ENCODE measurements at regions not wholly inside any gene's neighbourhood (a gene's known extent, or its start where the extent isn't known, plus 50 kb on each side); places are given as distances from the start of the nearest gene placed in this dataset.

DNA sequence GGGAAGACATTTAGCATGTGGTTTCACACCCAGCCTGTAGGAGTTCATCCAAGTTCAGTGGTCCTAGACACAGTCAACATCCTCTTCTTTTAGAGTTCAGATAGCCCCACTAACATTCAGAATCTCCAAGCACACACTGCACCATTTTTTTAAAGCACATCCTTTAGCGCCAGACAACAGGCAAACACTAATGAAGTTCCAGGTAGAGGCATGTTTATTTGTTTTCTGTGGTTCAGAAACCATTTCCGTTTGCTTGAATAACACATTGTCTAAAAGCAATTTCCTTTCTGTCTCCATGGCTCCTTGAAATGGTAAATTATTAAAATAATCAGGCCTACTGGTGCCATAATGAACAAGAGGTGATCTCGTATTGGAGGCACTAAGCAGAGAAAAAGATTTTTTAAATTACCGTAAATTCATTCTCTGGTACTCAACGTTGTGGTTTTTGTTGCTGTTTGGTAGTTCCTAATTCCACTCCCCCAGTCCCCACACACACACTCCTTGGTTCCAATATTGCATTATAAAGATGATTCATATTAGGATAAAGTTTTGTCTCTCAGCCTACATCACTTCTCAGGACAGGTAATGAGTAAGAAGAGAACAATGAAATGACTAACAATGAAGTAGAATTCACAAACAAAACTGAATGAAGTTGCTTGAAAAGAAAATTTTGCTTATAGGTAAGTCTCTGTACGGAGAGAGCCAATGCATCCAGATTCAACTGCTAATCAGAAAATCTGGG, 153.1 kb downstream of the PCSK1 start:
- Histone ChIP-seq H3K79me2 (ENCODE audit: control insufficient read depth, insufficient read depth, low read length) (no peaks in the 10 kb centered on the region), H3K4me1 (ENCODE audit: control insufficient read depth, extremely low read depth, insufficient read depth, low read length) (peaks cover 9% of the 10 kb centered on the region), H3K36me3 (ENCODE audit: control insufficient read depth in 2 of 2, extremely low read depth in 1 of 2, insufficient read depth in 2 of 2, low read length in 2 of 2) (no peaks in the 10 kb centered on the region), H2AFZ (ENCODE audit: low read depth, low read length) (no peak overlapping the region), H3K27ac (ENCODE audit: insufficient read depth, low read depth, low read length) (no peak overlapping the region), H3K4me2 (ENCODE audit: insufficient read depth, low read length) (no peak overlapping the region), H3K4me3 (replicated peaks in 1 of 3; ENCODE audit: insufficient read depth in 1 of 3, low read depth in 1 of 3, low read length in 3 of 3) (no peak overlapping the region), H4K20me1 (replicated peaks; ENCODE audit: control insufficient read depth, extremely low read depth, insufficient read depth, low read length) (no peaks in the 10 kb centered on the region), H3K9ac (replicated peaks; ENCODE audit: extremely low read depth, insufficient read depth, low read length) (no peak overlapping the region), H3K27me3 (ENCODE audit: control insufficient read depth in 2 of 2, insufficient read depth in 2 of 2, low read length in 2 of 2) (no peaks in the 10 kb centered on the region), H3K9me3 (replicated peaks; ENCODE audit: control insufficient read depth, insufficient read depth, low read length) (no peaks in the 10 kb centered on the region), H3K9me1 (replicated peaks; ENCODE audit: control insufficient read depth, extremely low read depth, insufficient read depth, low read length) (no peaks in the 10 kb centered on the region)
- FAIRE-seq (no peak), DNase-seq (ENCODE audit: low read depth, low spot score) (peak; percentile 14)
- intact Hi-C loops (cut with micrococcal nuclease): no loop called here
- POLR2A ChIA-PET: no interaction called here
- no TSS peak for BruUV-seq (replicated peaks)
- TF ChIP-seq FOS (IDR thresholded peaks at IDR 0.05; ENCODE audit: borderline replicate concordance, insufficient read depth, low read length): peak; percentile 75
- no peak for TF ChIP-seq GATA2 (IDR thresholded peaks at IDR 0.05; ENCODE audit: insufficient read depth, insufficient read length, low read depth, low read length)
- CTCF ChIA-PET: no interaction called here
- dilution Hi-C loops (cut with MboI; ENCODE audit: extremely low pct_ligation_motif_present, low sequenced_read_pairs): no loop called here

DNA sequence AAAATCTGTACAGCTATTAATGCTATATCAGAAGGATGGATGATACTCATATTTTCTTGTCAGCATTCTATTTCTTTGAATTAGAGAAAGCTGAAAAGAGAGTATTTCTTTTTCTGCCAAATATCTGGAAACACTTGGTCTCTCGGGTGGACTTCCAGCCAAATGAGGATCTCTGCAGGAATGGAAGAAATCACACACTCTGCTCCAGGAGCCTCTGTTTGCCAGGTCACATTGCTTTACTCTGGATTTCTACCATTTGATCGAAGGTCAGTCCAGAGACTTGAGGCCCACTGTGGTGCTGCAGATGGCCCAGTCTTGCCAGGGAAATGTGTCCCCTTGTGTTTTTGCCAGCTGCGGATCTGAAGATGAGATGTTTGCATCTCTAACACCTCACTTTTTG, 154.1 kb downstream of the PCSK1 start:
- no peak for FAIRE-seq
- ChIA-PET CTCF (no interaction called here), POLR2A (no interaction called here)

More for the DNA sequence above, 154.1 kb downstream of the PCSK1 start:
- TF ChIP-seq, protein P1, sequence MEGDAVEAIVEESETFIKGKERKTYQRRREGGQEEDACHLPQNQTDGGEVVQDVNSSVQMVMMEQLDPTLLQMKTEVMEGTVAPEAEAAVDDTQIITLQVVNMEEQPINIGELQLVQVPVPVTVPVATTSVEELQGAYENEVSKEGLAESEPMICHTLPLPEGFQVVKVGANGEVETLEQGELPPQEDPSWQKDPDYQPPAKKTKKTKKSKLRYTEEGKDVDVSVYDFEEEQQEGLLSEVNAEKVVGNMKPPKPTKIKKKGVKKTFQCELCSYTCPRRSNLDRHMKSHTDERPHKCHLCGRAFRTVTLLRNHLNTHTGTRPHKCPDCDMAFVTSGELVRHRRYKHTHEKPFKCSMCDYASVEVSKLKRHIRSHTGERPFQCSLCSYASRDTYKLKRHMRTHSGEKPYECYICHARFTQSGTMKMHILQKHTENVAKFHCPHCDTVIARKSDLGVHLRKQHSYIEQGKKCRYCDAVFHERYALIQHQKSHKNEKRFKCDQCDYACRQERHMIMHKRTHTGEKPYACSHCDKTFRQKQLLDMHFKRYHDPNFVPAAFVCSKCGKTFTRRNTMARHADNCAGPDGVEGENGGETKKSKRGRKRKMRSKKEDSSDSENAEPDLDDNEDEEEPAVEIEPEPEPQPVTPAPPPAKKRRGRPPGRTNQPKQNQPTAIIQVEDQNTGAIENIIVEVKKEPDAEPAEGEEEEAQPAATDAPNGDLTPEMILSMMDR (IDR thresholded peaks at IDR 0.05; ENCODE audit: extremely low read depth in 1 of 2, insufficient read depth in 1 of 2, low read depth in 1 of 2, low read length in 2 of 2): no peak
- TF ChIP-seq POLR2AphosphoS5 (IDR thresholded peaks at IDR 0.05; ENCODE audit: insufficient read depth, low read depth, low read length): no peak
- TF ChIP-seq GATA2 (IDR thresholded peaks at IDR 0.05; ENCODE audit: insufficient read depth, insufficient read length, low read depth, low read length): no peak
- no peak for TF ChIP-seq POLR2A (IDR thresholded peaks at IDR 0.05; ENCODE audit: low read depth, low read length)
- Histone ChIP-seq H3K4me1 (ENCODE audit: control insufficient read depth, extremely low read depth, insufficient read depth, low read length) (peaks cover 9% of the 10 kb centered on the region), H4K20me1 (replicated peaks; ENCODE audit: control insufficient read depth, extremely low read depth, insufficient read depth, low read length) (no peaks in the 10 kb centered on the region), H3K4me3 (replicated peaks in 1 of 3; ENCODE audit: insufficient read depth in 1 of 3, low read depth in 1 of 3, low read length in 3 of 3) (no peak overlapping the region), H3K9me3 (replicated peaks; ENCODE audit: control insufficient read depth, insufficient read depth, low read length) (no peaks in the 10 kb centered on the region), H2AFZ (ENCODE audit: low read depth, low read length) (no peak overlapping the region), H3K36me3 (ENCODE audit: control insufficient read depth in 2 of 2, extremely low read depth in 1 of 2, insufficient read depth in 2 of 2, low read length in 2 of 2) (no peaks in the 10 kb centered on the region), H3K27ac (ENCODE audit: insufficient read depth, low read depth, low read length) (no peak overlapping the region), H3K9ac (replicated peaks; ENCODE audit: extremely low read depth, insufficient read depth, low read length) (no peak overlapping the region), H3K9me1 (replicated peaks; ENCODE audit: control insufficient read depth, extremely low read depth, insufficient read depth, low read length) (no peaks in the 10 kb centered on the region), H3K27me3 (ENCODE audit: control insufficient read depth in 2 of 2, insufficient read depth in 2 of 2, low read length in 2 of 2) (no peaks in the 10 kb centered on the region), H3K79me2 (ENCODE audit: control insufficient read depth, insufficient read depth, low read length) (no peaks in the 10 kb centered on the region), H3K4me2 (ENCODE audit: insufficient read depth, low read length) (no peak overlapping the region)
- BruUV-seq (replicated peaks): no TSS peak
- dilution Hi-C loops (cut with MboI; ENCODE audit: extremely low pct_ligation_motif_present, low sequenced_read_pairs) (no loop called here), intact Hi-C loops (cut with micrococcal nuclease) (no loop called here)
- no peak for DNase-seq (ENCODE audit: low read depth, low spot score)
